Naive thymus-derived CD8-positive, alpha-beta T cell (primary cell): ENCODE measurements at regions not wholly inside any gene's neighbourhood (a gene's known extent, or its start where the extent isn't known, plus 50 kb on each side); places are given as distances from the start of the nearest gene placed in this dataset.
A peak's percentile ranks its signal among the peaks of the same experiment; 100 is the strongest.

Experiments used
- ATAC-seq, 2 donors: fragments of 150-1000 bp; cut with Tn5 transposase in 1 of 2; sonication (Bioruptor Pico), chemical (Tn5 transposase) in 1 of 2; 1 replicate in 1 of 2; 2 replicates in 1 of 2; pipeline ENCODE4 v1.10.0; 2021; ENCODE audit warnings: mild to moderate bottlenecking in 2 of 2, moderate library complexity in 2 of 2
- POLR2A ChIA-PET: fragments of 350-600 bp; sonication (Branson Sonifier 250); formaldehyde crosslinking; loops from one replicate; lab custom pipeline; 2021; ENCODE audit warnings: antibody characterized with exemption; lab: Charles Lee
- DNase-seq, 10 donors: peaks; one replicate each; pipeline versions ENCODE4 v3.0.0 to v3.0.0-alpha.2; 2020 to 2022
- H3K27ac Mint-ChIP-seq, 10 donors: one replicate each; pipeline ENCODE4 v1.8.0; 2020 to 2022; ENCODE audit warnings: mild to moderate bottlenecking in 10 of 10, mixed read lengths in 10 of 10, moderate library complexity in 4 of 10, inconsistent platforms in 1 of 10
- H3K27me3 Mint-ChIP-seq, 5 donors: one replicate each; pipeline ENCODE4 v1.8.0; 2021 to 2022; ENCODE audit warnings: mixed read lengths in 5 of 5
- H3K36me3 Mint-ChIP-seq, 3 donors: one replicate each; pipeline ENCODE4 v1.8.0; 2020 to 2022; ENCODE audit warnings: mixed read lengths in 3 of 3, mild to moderate bottlenecking in 2 of 3, inconsistent platforms in 1 of 3
- H3K4me1 Mint-ChIP-seq, 4 donors: one replicate each; pipeline ENCODE4 v1.8.0; 2021 to 2022; ENCODE audit warnings: mixed read lengths in 4 of 4
- H3K4me3 Mint-ChIP-seq, 10 donors: one replicate each; pipeline ENCODE4 v1.8.0; 2020 to 2022; ENCODE audit warnings: mild to moderate bottlenecking in 10 of 10, mixed read lengths in 10 of 10, moderate library complexity in 6 of 10, inconsistent platforms in 1 of 10
- H3K9me3 Mint-ChIP-seq, 9 donors: one replicate each; pipeline ENCODE4 v1.8.0; 2020 to 2022; ENCODE audit warnings: mixed read lengths in 9 of 9, mild to moderate bottlenecking in 3 of 9, inconsistent platforms in 1 of 9, moderate library complexity in 1 of 9

DNA sequence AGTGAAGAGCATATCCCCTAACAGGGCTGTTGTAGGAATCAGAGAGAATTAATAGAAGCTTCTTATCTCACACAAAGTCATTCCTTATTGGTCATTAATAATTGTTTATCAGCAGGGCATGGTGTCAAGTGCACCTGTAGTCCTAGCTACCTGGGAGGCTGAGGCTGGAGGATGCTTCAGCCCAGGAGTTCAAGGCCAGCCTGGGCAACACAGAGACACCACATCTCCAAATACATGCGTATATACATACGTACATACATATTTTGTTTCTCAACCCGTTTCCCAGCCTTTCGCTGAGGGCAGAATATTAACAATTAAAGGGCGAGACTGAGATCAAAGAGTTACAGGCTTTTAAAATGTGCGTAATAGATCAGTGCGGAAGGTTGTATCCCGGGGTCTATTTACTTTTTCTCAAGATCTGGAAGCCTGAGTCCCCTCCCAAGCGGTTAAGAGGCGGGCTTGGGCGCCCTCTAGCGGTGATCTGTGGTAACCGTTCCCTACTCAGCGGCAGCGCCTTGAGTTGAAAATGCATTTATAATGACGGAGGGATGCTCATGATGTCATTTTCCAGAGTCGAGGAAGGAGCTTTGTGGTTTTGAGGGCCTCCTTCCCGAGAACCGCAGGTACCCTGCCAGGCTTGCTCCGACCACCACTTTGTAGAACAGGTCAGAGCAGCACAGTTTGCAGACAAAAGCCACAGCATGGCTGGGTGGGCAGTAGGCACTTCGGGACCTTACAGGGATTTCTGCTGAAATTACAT is 169.6 kb upstream of the GPR12 start:
- Mint-ChIP-seq H3K4me3 (no peak overlapping the region), H3K4me1 (peaks cover 0 to 6% (median 4%) of the 10 kb centered on the region in 4 donors), H3K36me3 (no peaks in the 10 kb centered on the region), H3K27ac (no peak overlapping the region), H3K9me3 (no peaks in the 10 kb centered on the region), H3K27me3 (peaks cover 6 to 21% (median 11%) of the 10 kb centered on the region in 5 donors)
- POLR2A ChIA-PET = no interaction called here
- ATAC-seq (peak; percentile 64 to 67), DNase-seq (peak; percentile 32 to 78 (median 66))

- ATAC-seq (no peak), DNase-seq (no peak)
- no peaks in the 10 kb centered on the region for H3K9me3 Mint-ChIP-seq
- no peak overlapping the region for H3K4me3 Mint-ChIP-seq
- POLR2A ChIA-PET = no interaction called here
- no peak overlapping the region for H3K27ac Mint-ChIP-seq
- H3K27me3 Mint-ChIP-seq = peaks cover 9 to 33% (median 24%) of the 10 kb centered on the region in 5 donors
- H3K36me3 Mint-ChIP-seq = no peaks in the 10 kb centered on the region
- peaks cover 1 to 6% (median 4%) of the 10 kb centered on the region in 4 donors for H3K4me1 Mint-ChIP-seq
Observed at GRCh38 chr13:26927511-26927910, 166.9 kb upstream of the GPR12 start.

DNA sequence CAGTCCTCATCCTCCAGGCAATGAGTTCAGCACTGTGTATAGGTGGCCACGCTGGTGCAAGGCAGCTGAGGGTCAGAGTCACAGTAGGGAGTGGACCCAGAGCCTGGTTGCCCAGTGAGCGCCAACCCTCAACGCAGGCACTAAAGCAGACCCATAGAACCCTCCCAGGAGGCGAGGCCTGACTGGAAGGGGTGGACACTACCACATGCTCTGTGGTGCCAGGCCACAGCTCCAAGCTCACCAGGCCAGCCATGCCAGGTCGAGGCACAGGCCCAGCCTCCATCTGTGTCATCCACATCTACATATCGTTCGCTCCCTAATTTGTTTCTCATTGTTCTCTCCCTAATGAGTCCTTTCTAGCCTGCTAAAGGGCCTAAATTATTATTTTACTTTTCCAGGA is 165.8 kb upstream of the GPR12 start:
- Mint-ChIP-seq H3K27me3 (peaks cover 9 to 40% (median 35%) of the 10 kb centered on the region in 5 donors), H3K27ac (no peak overlapping the region), H3K9me3 (no peaks in the 10 kb centered on the region), H3K4me1 (peaks cover 1 to 6% (median 4%) of the 10 kb centered on the region in 4 donors), H3K36me3 (no peaks in the 10 kb centered on the region), H3K4me3 (no peak overlapping the region)
- POLR2A ChIA-PET = no interaction called here
- DNase-seq (no peak), ATAC-seq (no peak)

- ATAC-seq (no peak), DNase-seq (no peak)
- no peak overlapping the region for H3K4me3 Mint-ChIP-seq
- H3K4me1 Mint-ChIP-seq = peaks cover 0 to 1% (median 0%) of the 10 kb centered on the region in 4 donors
- no peaks in the 10 kb centered on the region for H3K9me3 Mint-ChIP-seq
- POLR2A ChIA-PET = interaction anchor here (0.6 kb wide), 1 partner anchor 213 kb away, joined by 4 read pairs; no protein-coding TSS in a partner anchor
- no peak overlapping the region for H3K27ac Mint-ChIP-seq
- H3K27me3 Mint-ChIP-seq = peaks cover 9 to 41% (median 37%) of the 10 kb centered on the region in 5 donors
- no peaks in the 10 kb centered on the region for H3K36me3 Mint-ChIP-seq
Observed at GRCh38 chr13:26923824-26924605, 163.4 kb upstream of the GPR12 start.

GRCh38 chr13:26921918-26922317 is 161.3 kb upstream of the GPR12 start:
- peaks cover 0 to 1% (median 0%) of the 10 kb centered on the region in 4 donors for H3K4me1 Mint-ChIP-seq
- POLR2A ChIA-PET = no interaction called here
- H3K4me3 Mint-ChIP-seq = no peak overlapping the region
- peaks cover 10 to 38% (median 35%) of the 10 kb centered on the region in 5 donors for H3K27me3 Mint-ChIP-seq
- no peak for ATAC-seq
- H3K9me3 Mint-ChIP-seq = peaks cover 0 to 1% (median 0%) of the 10 kb centered on the region in 9 donors
- H3K36me3 Mint-ChIP-seq = no peaks in the 10 kb centered on the region
- no peak overlapping the region for H3K27ac Mint-ChIP-seq
- no peak for DNase-seq

- ATAC-seq = no peak
- Mint-ChIP-seq H3K4me3 (no peak overlapping the region), H3K4me1 (peaks cover 0 to 1% (median 0%) of the 10 kb centered on the region in 4 donors), H3K27me3 (peaks cover 4 to 38% (median 24%) of the 10 kb centered on the region in 5 donors), H3K36me3 (no peaks in the 10 kb centered on the region), H3K9me3 (peaks cover 0 to 1% (median 0%) of the 10 kb centered on the region in 9 donors), H3K27ac (peak overlapping the region in 1 of 10 donors; percentile 85)
- no peak for DNase-seq
- POLR2A ChIA-PET = no interaction called here
Observed at GRCh38 chr13:26920614-26921355, 160.2 kb upstream of the GPR12 start.

DNA sequence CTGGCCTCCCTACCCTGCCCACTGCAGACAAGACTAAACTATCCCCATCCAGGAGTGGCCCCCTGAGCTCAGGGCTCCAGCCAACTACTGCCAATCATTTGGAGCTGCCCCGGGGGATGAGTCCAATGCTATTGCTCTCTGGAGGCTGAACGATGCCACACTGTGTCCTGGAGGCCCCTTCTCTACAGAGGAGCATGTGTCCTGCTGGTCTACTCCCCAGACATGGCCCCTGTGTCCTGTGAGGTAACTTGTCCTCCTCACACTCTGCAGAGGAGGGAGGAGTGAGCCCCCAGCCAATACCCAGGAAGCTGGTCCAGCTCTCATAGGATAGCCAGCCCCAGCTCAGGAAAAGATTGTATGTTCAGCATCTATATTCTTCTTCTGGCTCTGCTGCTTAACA is 159.1 kb upstream of the GPR12 start:
- Mint-ChIP-seq H3K27me3 (peaks cover 2 to 34% (median 24%) of the 10 kb centered on the region in 5 donors), H3K9me3 (peaks cover 0 to 1% (median 0%) of the 10 kb centered on the region in 9 donors), H3K4me3 (no peak overlapping the region), H3K27ac (no peak overlapping the region), H3K36me3 (no peaks in the 10 kb centered on the region), H3K4me1 (peaks cover 4 to 6% (median 5%) of the 10 kb centered on the region in 4 donors)
- ATAC-seq (no peak), DNase-seq (no peak)
- POLR2A ChIA-PET = no interaction called here

GRCh38 chr13:26919311-26919710 is 158.7 kb upstream of the GPR12 start:
- H3K4me3 Mint-ChIP-seq = no peak overlapping the region
- ATAC-seq = no peak
- no peaks in the 10 kb centered on the region for H3K36me3 Mint-ChIP-seq
- H3K27me3 Mint-ChIP-seq = peaks cover 2 to 32% (median 21%) of the 10 kb centered on the region in 5 donors
- peaks cover 0 to 1% (median 0%) of the 10 kb centered on the region in 9 donors for H3K9me3 Mint-ChIP-seq
- H3K4me1 Mint-ChIP-seq = peaks cover 7 to 10% (median 8%) of the 10 kb centered on the region in 4 donors
- DNase-seq = no peak
- POLR2A ChIA-PET = no interaction called here
- H3K27ac Mint-ChIP-seq = no peak overlapping the region

- H3K4me3 Mint-ChIP-seq = peak overlapping the region in 1 of 10 donors; percentile 12
- H3K27ac Mint-ChIP-seq = peak overlapping the region in 1 of 10 donors; percentile 2
- no peak for ATAC-seq
- H3K4me1 Mint-ChIP-seq = peaks cover 5 to 10% (median 8%) of the 10 kb centered on the region in 4 donors
- peaks cover 0 to 1% (median 0%) of the 10 kb centered on the region in 9 donors for H3K9me3 Mint-ChIP-seq
- no peaks in the 10 kb centered on the region for H3K36me3 Mint-ChIP-seq
- peaks cover 3 to 14% (median 5%) of the 10 kb centered on the region in 5 donors for H3K27me3 Mint-ChIP-seq
- DNase-seq = no peak
- POLR2A ChIA-PET = no interaction called here
Observed at GRCh38 chr13:26914624-26915023, 154.0 kb upstream of the GPR12 start.

DNA sequence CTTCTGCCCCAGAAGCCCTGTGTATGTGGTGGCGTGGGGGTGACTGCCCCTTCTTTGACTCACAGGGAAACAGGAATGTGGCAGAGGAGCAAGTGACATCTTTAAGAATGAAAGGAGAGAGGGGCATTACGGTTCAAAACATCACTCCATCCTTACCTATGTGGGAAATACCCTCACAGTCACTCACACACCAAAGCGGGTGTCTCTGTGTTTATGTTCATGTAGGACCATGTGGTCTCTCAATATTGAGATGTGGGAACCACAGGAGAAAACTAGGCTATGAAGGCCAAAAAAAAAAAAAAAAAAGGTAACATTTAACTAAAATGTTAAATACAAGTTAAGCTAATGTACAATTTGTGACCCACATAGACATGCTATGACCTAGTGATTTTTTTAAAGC is 153.6 kb upstream of the GPR12 start:
- Mint-ChIP-seq H3K9me3 (peaks cover 0 to 1% (median 0%) of the 10 kb centered on the region in 9 donors), H3K27ac (no peak overlapping the region), H3K4me1 (peaks cover 5 to 10% (median 8%) of the 10 kb centered on the region in 4 donors), H3K4me3 (no peak overlapping the region), H3K36me3 (no peaks in the 10 kb centered on the region), H3K27me3 (peaks cover 5 to 14% (median 8%) of the 10 kb centered on the region in 5 donors)
- POLR2A ChIA-PET = no interaction called here
- DNase-seq = no peak
- ATAC-seq = no peak

GRCh38 chr13:26910754-26911465 is 150.3 kb upstream of the GPR12 start:
- H3K9me3 Mint-ChIP-seq = no peaks in the 10 kb centered on the region
- peak overlapping the region in 2 of 10 donors; percentile 5 to 20 for H3K27ac Mint-ChIP-seq
- peaks cover 15 to 30% (median 23%) of the 10 kb centered on the region in 5 donors for H3K27me3 Mint-ChIP-seq
- no peak overlapping the region for H3K4me3 Mint-ChIP-seq
- peaks cover 5 to 10% (median 8%) of the 10 kb centered on the region in 4 donors for H3K4me1 Mint-ChIP-seq
- ATAC-seq (no peak), DNase-seq (no peak)
- POLR2A ChIA-PET = no interaction called here
- no peaks in the 10 kb centered on the region for H3K36me3 Mint-ChIP-seq

- no peak for ATAC-seq
- no peak overlapping the region for H3K4me3 Mint-ChIP-seq
- DNase-seq = no peak
- H3K4me1 Mint-ChIP-seq = peaks cover 0 to 2% (median 1%) of the 10 kb centered on the region in 4 donors
- H3K9me3 Mint-ChIP-seq = no peaks in the 10 kb centered on the region
- POLR2A ChIA-PET = no interaction called here
- peaks cover 15 to 39% (median 23%) of the 10 kb centered on the region in 5 donors for H3K27me3 Mint-ChIP-seq
- no peak overlapping the region for H3K27ac Mint-ChIP-seq
- H3K36me3 Mint-ChIP-seq = no peaks in the 10 kb centered on the region
Observed at GRCh38 chr13:26909477-26909876, 148.9 kb upstream of the GPR12 start.
